GM18508 (cell line): ENCODE measurements at regions not wholly inside any gene's neighbourhood (a gene's known extent, or its start where the extent isn't known, plus 50 kb on each side); places are given as distances from the start of the nearest gene placed in this dataset.

ENCODE experiments used
- ATAC-seq: cut with Tn5 transposase; IDR thresholded peaks from one replicate; pipeline ENCODE4 v1.9.1; 2021; ENCODE audit warnings: moderate number of reproducible peaks; ENCODE audit not compliant: insufficient read depth, unreplicated experiment

GRCh38 chr3:104805042-104805441, 561.7 kb upstream of the ALCAM start:
- ATAC-seq: no peak

- ATAC-seq: no peak
These were observed 561.2 kb upstream of the ALCAM start for GRCh38 chr3:104805508-104805907.

- ATAC-seq: no peak
These were observed 555.8 kb upstream of the ALCAM start for GRCh38 chr3:104810896-104811295.

GRCh38 chr3:104816008-104816407, 550.7 kb upstream of the ALCAM start:
- ATAC-seq: no peak

- ATAC-seq: no peak
These were observed 550.0 kb upstream of the ALCAM start for GRCh38 chr3:104816716-104817115.

- no peak for ATAC-seq
These were observed 547.4 kb upstream of the ALCAM start for GRCh38 chr3:104819333-104819732.

GRCh38 chr3:104820959-104821358, 545.8 kb upstream of the ALCAM start:
- ATAC-seq: no peak

GRCh38 chr3:104825116-104825515, 541.6 kb upstream of the ALCAM start:
- no peak for ATAC-seq

GRCh38 chr3:104831071-104831470, 535.6 kb upstream of the ALCAM start:
- no peak for ATAC-seq

- ATAC-seq: no peak
These were observed 534.2 kb upstream of the ALCAM start for GRCh38 chr3:104832530-104832929.

- no peak for ATAC-seq
These were observed 531.3 kb upstream of the ALCAM start for GRCh38 chr3:104835376-104835775.

- no peak for ATAC-seq
These were observed 520.4 kb upstream of the ALCAM start for GRCh38 chr3:104846270-104846669.

GRCh38 chr3:104849070-104849469, 517.6 kb upstream of the ALCAM start:
- ATAC-seq: no peak

GRCh38 chr3:104854468-104854867, 512.2 kb upstream of the ALCAM start:
- ATAC-seq: no peak

- ATAC-seq: no peak
These were observed 511.0 kb upstream of the ALCAM start for GRCh38 chr3:104855702-104856101.

GRCh38 chr3:104856741-104857140, 510.0 kb upstream of the ALCAM start:
- ATAC-seq: no peak

- no peak for ATAC-seq
These were observed 498.4 kb upstream of the ALCAM start for GRCh38 chr3:104868291-104868690.

- ATAC-seq: no peak
These were observed 496.4 kb upstream of the ALCAM start for GRCh38 chr3:104870276-104870675.

GRCh38 chr3:104873331-104873730, 493.4 kb upstream of the ALCAM start:
- no peak for ATAC-seq

- no peak for ATAC-seq
These were observed 488.3 kb upstream of the ALCAM start for GRCh38 chr3:104878395-104878794.

GRCh38 chr3:104879919-104880318, 486.8 kb upstream of the ALCAM start:
- no peak for ATAC-seq

- no peak for ATAC-seq
These were observed 481.4 kb upstream of the ALCAM start for GRCh38 chr3:104885214-104885814.
